GM21423 (cell line): ENCODE measurements at regions not wholly inside any gene's neighbourhood (a gene's known extent, or its start where the extent isn't known, plus 50 kb on each side); places are given as distances from the start of the nearest gene placed in this dataset.
"Not testable (repeated sequence)": the region's sequence is repeated elsewhere in the genome, so short reads cannot be mapped to it uniquely, and the experiment has no call there.

ENCODE experiments used
- ATAC-seq: cut with Tn5 transposase; IDR thresholded peaks from one replicate; pipeline ENCODE4 v1.9.1; 2021; ENCODE audit warnings: mild to moderate bottlenecking, moderate library complexity; ENCODE audit not compliant: unreplicated experiment

DNA sequence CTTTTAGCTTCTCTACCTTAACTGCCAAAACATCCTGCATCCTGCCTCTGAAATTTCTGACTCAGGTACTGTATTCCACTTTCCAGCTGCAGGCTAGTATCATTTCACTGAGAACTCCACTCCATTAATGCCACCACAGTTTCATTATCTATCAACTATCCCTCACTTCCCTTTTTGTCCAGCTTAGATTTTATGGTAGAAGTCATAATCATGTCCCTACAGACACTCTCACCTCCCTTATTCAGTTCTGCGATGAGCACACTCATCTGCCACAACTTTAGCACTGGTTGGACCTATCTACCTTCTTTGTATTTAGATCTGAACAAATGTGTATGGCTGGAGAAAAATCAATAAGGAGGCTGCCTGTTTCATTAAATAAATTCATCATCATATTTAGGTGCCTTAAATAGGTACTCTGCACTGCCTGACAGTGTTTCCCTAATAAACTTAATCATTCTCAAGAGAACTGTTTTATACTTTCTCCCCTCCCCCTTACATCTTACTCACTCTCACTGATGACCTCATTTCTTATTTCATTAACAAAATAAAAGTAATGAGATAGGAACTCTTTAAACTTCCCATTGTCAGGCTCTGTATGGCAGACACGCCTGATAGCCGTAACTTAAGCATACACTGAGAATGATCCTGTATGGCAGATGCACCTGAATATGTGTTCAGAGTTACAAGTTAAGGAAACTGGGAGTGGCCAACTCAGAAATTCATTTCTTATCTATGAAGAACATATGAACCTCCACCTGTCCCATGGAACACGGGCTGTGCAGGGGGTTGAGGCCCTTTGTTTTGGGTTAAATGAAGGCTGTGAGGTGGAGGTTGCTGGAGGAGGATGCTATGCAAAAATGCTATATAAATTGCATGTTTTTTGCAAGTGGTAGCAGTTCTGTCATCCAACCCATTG is 95.3 kb upstream of the MAN1A1 start:
- ATAC-seq, result peak; percentile 42

- no peak for ATAC-seq
Measured at GRCh38 chr6:119443993-119444641, 94.6 kb upstream of the MAN1A1 start.

DNA sequence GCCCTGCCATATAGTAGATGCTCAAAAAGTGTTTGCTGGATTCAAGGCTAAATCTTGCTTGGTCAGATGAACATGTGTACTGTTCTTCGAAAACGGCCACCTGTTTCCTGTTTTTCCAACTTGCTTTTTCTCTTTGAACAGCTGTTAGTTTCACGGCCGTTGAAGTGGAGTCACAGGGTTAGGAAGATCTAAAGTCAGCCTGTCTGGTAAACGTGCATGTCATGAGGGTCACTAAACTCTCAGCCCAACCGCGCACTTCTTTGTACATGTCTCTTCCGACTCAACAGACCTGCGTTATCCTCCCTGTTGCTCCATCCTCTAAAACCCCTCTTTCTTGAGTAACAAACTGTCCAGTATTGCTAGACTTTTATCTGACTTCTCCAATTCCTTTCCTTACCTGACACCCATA is 93.2 kb upstream of the MAN1A1 start:
- ATAC-seq, result peak; percentile 66

DNA sequence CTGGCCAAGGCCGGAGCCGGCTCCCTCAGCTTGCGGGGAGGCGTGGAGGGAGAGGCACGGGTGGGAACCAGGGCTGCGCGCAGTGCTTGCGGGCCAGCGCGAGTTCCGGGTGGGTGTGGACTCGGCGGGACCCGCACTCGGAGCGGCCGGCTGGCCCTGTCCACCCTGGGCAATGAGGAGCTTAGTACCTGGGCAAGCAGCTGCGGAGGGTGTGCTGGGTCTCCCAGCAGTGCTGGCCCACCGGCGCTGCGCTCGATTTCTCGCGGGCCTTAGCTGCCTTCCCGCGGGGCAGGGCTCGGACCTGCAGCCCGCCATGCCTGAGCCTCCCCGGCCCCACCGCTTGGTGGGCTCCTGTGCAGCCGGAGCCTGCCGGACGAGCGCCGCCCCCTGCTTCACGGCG is 91.4 kb upstream of the MAN1A1 start:
- no peak for ATAC-seq

DNA sequence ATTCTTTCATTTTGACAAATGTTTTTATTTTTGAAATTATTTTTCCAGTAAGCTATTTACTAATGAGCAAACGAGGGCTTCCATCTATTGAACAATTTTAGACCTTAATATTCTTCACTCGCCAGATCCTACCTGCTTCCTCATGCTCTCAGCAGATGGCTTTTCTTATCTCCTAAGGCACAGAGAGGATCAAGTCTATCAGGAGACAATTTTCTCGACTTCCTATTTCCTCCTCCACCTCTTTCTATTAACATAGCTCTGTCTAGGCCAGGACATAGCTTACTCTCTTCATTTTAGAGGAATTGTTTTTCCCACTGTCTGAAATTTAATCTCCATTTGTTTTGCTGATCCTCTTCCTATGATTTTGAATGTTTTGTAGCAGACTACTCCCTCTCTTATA is 87.0 kb upstream of the MAN1A1 start:
- ATAC-seq, result no peak

DNA sequence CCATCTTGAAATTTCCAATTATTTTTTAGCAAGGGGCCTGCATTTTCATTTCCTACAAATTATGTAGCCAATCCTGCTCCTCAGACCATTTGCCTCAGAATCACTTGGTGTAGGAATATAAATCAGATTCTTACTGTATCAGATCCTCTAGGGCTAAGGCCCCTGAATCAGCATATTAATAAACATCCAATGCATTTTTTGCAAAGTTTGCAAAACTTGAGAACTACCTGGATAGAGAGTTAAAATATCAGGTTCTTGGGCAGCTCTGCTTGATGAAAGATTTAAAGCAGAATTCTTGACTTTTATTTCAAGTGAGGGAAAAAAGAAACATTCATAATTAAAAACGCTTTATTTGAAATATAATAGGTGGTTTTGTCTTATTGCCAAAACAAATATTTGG is 82.2 kb upstream of the MAN1A1 start:
- no peak for ATAC-seq

DNA sequence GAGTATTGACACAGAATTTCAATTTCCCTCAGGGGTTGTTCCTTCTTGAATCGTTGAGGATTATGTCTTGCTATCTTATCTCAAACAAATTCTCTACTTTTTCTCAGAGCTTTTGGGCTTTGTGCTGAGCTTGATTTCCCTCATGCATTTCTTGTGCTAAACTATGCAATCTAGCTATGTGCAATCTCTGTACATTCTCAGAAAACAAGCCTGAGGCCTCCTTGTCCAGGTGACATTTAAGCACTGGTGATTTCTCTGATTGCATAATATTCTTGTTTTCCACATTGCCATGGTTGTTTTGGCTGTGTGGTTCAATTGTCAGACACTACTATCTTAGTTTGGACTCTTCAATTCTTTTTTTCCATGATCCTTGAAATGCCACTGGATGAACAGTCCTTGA is 81.2 kb upstream of the MAN1A1 start:
- no peak for ATAC-seq

GRCh38 chr6:119428633-119429032 is 79.1 kb upstream of the MAN1A1 start:
- no peak for ATAC-seq

DNA sequence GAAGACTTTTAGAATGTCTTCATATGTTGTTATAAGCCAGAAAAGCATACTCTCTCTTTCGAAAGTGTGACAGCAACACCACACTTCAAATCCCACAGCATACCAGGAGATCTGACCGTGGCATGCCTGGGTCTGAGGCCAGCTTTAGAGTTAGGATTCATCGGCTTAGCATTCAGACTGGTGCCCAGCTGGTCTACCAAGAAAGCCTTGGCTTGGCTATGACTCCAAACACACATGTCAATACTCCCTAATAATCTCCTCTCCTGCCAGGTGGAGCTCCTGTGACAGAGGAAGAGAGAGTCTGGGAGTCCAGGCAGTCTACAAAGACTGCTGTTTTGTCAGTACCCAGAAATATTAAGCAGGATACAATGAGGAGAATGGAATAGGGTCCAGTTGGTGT is 77.1 kb upstream of the MAN1A1 start:
- no peak for ATAC-seq

GRCh38 chr6:119423996-119424395 is 74.4 kb upstream of the MAN1A1 start:
- ATAC-seq, result no peak

DNA sequence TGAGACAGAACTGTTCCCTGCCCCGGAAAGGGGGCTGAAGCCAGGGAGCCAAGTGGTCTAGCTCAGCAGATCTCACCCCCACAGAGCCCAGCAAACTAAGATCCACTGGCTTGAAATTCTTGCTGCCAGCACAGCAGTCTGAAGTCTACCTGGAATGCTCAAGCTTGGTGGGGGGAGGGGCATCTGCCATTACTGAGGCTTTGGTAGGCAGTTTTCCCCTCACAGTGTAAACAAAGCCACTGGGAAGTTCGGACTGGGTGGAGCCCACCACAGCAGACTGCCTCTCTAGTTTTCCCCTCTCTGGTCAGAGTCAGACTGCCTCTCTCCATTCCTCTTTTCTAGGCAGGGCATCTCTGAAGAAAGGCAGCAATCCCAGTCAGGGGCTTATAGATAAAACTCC is 68.5 kb upstream of the MAN1A1 start:
- not testable (repeated sequence) for ATAC-seq

DNA sequence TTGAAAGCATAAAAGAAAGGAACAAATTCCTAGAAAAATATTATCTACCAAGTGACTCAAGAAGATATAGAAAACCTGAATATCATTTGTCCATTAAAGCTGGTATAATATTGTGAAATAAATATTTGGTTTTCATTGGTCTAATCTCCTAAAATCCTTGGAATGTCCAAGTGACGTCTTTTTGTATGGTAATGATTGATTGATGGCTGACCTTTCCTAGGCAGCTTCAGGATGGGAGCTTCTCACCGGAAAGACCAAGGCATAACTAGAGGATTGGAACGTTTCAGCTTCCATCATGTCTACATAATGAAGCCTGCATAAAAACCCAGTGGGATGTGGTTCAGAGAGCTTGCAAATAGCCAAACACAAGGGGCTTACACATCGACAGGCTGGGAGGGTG is 57.6 kb upstream of the MAN1A1 start:
- no peak for ATAC-seq

GRCh38 chr6:119405114-119405513 is 55.6 kb upstream of the MAN1A1 start:
- not testable (repeated sequence) for ATAC-seq
